ENCODE measurements at regions not wholly inside any gene's neighbourhood (a gene's known extent, or its start where the extent isn't known, plus 50 kb on each side); places are given as distances from the start of the nearest gene placed in this dataset.
A peak's percentile ranks its signal among the peaks of the same experiment; 100 is the strongest.

GRCh38 chrX:121479406-121479805 lies 432.0 kb downstream of the GLUD2 start:
- Histone ChIP-seq H3K4me2 (ENCODE audit: insufficient read depth, low read length) (no peak overlapping the region), H3K79me2 (ENCODE audit: control insufficient read depth, insufficient read depth, low read length) (no peaks in the 10 kb centered on the region), H4K20me1 (replicated peaks; ENCODE audit: control insufficient read depth, insufficient read depth, low read length) (no peaks in the 10 kb centered on the region), H3K27me3 (ENCODE audit: control insufficient read depth in 2 of 2, insufficient read depth in 2 of 2, low read length in 2 of 2) (no peaks in the 10 kb centered on the region), H3K36me3 (ENCODE audit: control insufficient read depth, insufficient read depth, low read length) (no peaks in the 10 kb centered on the region), H3K27ac (ENCODE audit: extremely low read depth, low read depth, low read length) (no peak overlapping the region), H3K4me3 (no peak overlapping the region), H3K9ac (ENCODE audit: insufficient read depth in 1 of 2, low read depth in 2 of 2, low read length in 2 of 2) (no peak overlapping the region), H3K9me1 (ENCODE audit: control insufficient read depth, insufficient read depth, low read length) (no peaks in the 10 kb centered on the region), H2AFZ (ENCODE audit: low read depth, low read length) (no peak overlapping the region), H3K9me3 (replicated peaks; ENCODE audit: control insufficient read depth, insufficient read depth, low read depth, low read length) (no peaks in the 10 kb centered on the region), H3K4me1 (replicated peaks in 1 of 2; ENCODE audit: control insufficient read depth in 2 of 2, insufficient read depth in 2 of 2, low read length in 2 of 2) (no peaks in the 10 kb centered on the region)
- DNase-seq (ENCODE audit: extremely low read depth in 1 of 4, low spot score in 3 of 4) (peak in 1 of 4 experiments; percentile 13), FAIRE-seq (no peak), ATAC-seq (peak; percentile 51; the same call in 2 of the 3 replicates)
- BruUV-seq (replicated peaks), result no TSS peak
- in situ Hi-C loops (cut with MboI), result no loop called here
- 26% methylated on average over 3 of the region's 4 CpGs for WGBS (ENCODE audit: insufficient coverage, low coverage, missing lambda C conversion rate)
- TF ChIP-seq, protein P1, sequence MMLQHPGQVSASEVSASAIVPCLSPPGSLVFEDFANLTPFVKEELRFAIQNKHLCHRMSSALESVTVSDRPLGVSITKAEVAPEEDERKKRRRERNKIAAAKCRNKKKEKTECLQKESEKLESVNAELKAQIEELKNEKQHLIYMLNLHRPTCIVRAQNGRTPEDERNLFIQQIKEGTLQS (IDR thresholded peaks at IDR 0.05), result 0 out of 2 replicates have a peak, but pooled peaks have one; percentile 8
- TF ChIP-seq, protein P1 (CRISPR knock-in tag; conservative IDR thresholded peaks at IDR 0.05), result no peak
- no peak for TF ChIP-seq ZBTB43 (CRISPR knock-in tag; IDR thresholded peaks at IDR 0.05)
- no peak for TF ChIP-seq BRF1 (IDR thresholded peaks at IDR 0.05; ENCODE audit: borderline replicate concordance, extremely low read depth, insufficient read length)
- no peak for TF ChIP-seq SIN3B (IDR thresholded peaks at IDR 0.05; ENCODE audit: low read depth)
- no peak for TF ChIP-seq ZNF507 (tag; conservative IDR thresholded peaks at IDR 0.05)
- TF ChIP-seq ZNF668 (CRISPR knock-in tag; IDR thresholded peaks at IDR 0.05), result no peak
- no peak for TF ChIP-seq KAT7 (CRISPR knock-in tag; IDR thresholded peaks at IDR 0.05; ENCODE audit: borderline replicate concordance)
- no peak for TF ChIP-seq NCOA6 (IDR thresholded peaks at IDR 0.05)
- no peak for TF ChIP-seq POLR2B (IDR thresholded peaks at IDR 0.05; ENCODE audit: low read depth, partially characterized antibody)
- TF ChIP-seq PHTF2 (CRISPR knock-in tag; IDR thresholded peaks at IDR 0.05), result no peak
- TF ChIP-seq, protein P2, sequence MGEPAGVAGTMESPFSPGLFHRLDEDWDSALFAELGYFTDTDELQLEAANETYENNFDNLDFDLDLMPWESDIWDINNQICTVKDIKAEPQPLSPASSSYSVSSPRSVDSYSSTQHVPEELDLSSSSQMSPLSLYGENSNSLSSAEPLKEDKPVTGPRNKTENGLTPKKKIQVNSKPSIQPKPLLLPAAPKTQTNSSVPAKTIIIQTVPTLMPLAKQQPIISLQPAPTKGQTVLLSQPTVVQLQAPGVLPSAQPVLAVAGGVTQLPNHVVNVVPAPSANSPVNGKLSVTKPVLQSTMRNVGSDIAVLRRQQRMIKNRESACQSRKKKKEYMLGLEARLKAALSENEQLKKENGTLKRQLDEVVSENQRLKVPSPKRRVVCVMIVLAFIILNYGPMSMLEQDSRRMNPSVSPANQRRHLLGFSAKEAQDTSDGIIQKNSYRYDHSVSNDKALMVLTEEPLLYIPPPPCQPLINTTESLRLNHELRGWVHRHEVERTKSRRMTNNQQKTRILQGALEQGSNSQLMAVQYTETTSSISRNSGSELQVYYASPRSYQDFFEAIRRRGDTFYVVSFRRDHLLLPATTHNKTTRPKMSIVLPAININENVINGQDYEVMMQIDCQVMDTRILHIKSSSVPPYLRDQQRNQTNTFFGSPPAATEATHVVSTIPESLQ (CRISPR knock-in tag; IDR thresholded peaks at IDR 0.05), result no peak
- TF ChIP-seq PKNOX1 (IDR thresholded peaks at IDR 0.05), result peak; percentile 39; the same call in 1 of the 2 replicates
- no peak for TF ChIP-seq SP1 (CRISPR knock-in tag; IDR thresholded peaks at IDR 0.05)
- no peak for TF ChIP-seq THAP7 (CRISPR knock-in tag; IDR thresholded peaks at IDR 0.05)
- peak in 1 of 2 experiments; percentile 41; a peak in 2 of 4 replicates for TF ChIP-seq RAD21 (CRISPR knock-in tag; conservative IDR thresholded peaks at IDR 0.05 in 1 of 2, IDR thresholded peaks at IDR 0.05 in 1 of 2)
- TF ChIP-seq KDM5B (IDR thresholded peaks at IDR 0.05; ENCODE audit: insufficient replicate concordance, low read depth, low read length), result no peak
- intact Hi-C loops (cut with micrococcal nuclease), result no loop called here
- POLR2A ChIA-PET, result no interaction called here
- CTCF ChIA-PET (ENCODE audit: low intra/inter-chr PET ratio), result no interaction called here

Measured in K562 (cell line).